Colonic mucosa (tissue), 4 donors: ENCODE measurements at regions not wholly inside any gene's neighbourhood (a gene's known extent, or its start where the extent isn't known, plus 50 kb on each side); places are given as distances from the start of the nearest gene placed in this dataset.

ENCODE experiments used
- DNase-seq: peaks from one replicate; pipeline ENCODE4 v3.0.0-alpha.2; 2020
- H3K27ac ChIP-seq: fragments of 200-600 bp; one replicate; pipeline ENCODE4 v1.8.0; 2021
- H3K27me3 ChIP-seq: fragments of 200-600 bp; one replicate; pipeline ENCODE4 v1.8.0; 2021
- H3K36me3 ChIP-seq: fragments of 200-600 bp; one replicate; pipeline ENCODE4 v1.8.0; 2021
- H3K4me1 ChIP-seq: fragments of 200-600 bp; one replicate; pipeline ENCODE4 v1.8.0; 2021; ENCODE audit warnings: mild to moderate bottlenecking
- H3K4me3 ChIP-seq: fragments of 200-600 bp; one replicate; pipeline ENCODE4 v1.8.0; 2021
- H3K9ac ChIP-seq, 2 donors: one replicate each; pipeline ENCODE4 v1.7.0; 2013; ENCODE audit warnings: control low read depth in 2 of 2, low read depth in 2 of 2, low read length in 2 of 2
- H3K9me3 ChIP-seq: fragments of 200-600 bp; one replicate; pipeline ENCODE4 v1.8.0; 2021
- intact Hi-C: fragments of 100-400 bp; cut with DNase I; formaldehyde crosslinking; loops from one replicate; pipeline ENCODE4 v1.14.1; 2022
- TF ChIP-seq, protein P1 (sequence below): fragments of 200-600 bp; IDR thresholded peaks from one replicate; pipeline ENCODE4 v1.8.0; 2022; ENCODE audit warnings: antibody characterized with exemption, mild to moderate bottlenecking
- donor health status: healthy.
- donor health status: DM: no; HTN: no; CAD: no.
- donor health status: DM: no; HTN: no; CAD: no.

DNA sequence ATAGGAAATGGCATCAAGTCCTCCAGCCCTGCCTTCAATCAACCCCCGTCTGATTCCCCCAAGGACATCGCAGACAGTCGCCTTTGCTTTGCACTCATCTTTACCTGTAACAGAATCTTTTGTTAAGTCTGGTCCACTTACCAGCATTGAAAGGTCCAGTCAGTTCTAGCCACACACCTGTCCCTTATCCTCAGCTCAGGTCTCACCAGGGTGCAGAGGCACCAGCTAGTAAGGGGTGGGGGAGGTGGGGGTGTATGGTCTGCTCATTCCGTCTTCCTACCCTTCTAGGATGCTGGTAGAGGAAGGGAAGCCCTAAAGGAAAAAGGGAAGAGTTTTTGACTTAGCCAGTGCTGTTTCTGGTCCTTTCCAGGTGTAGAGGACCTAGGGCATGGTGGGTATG, 427.7 kb downstream of the MATN1 start:
- Histone ChIP-seq H3K4me1 (no peaks in the 10 kb centered on the region), H3K4me3 (no peak overlapping the region), H3K9ac (no peak overlapping the region), H3K27ac (no peak overlapping the region), H3K9me3 (no peaks in the 10 kb centered on the region), H3K36me3 (no peaks in the 10 kb centered on the region), H3K27me3 (no peaks in the 10 kb centered on the region)
- intact Hi-C loops = no loop called here
- TF ChIP-seq, protein P1, sequence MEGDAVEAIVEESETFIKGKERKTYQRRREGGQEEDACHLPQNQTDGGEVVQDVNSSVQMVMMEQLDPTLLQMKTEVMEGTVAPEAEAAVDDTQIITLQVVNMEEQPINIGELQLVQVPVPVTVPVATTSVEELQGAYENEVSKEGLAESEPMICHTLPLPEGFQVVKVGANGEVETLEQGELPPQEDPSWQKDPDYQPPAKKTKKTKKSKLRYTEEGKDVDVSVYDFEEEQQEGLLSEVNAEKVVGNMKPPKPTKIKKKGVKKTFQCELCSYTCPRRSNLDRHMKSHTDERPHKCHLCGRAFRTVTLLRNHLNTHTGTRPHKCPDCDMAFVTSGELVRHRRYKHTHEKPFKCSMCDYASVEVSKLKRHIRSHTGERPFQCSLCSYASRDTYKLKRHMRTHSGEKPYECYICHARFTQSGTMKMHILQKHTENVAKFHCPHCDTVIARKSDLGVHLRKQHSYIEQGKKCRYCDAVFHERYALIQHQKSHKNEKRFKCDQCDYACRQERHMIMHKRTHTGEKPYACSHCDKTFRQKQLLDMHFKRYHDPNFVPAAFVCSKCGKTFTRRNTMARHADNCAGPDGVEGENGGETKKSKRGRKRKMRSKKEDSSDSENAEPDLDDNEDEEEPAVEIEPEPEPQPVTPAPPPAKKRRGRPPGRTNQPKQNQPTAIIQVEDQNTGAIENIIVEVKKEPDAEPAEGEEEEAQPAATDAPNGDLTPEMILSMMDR = no peak
- no peak for DNase-seq

GRCh38 chr1:30295266-30295665, 428.1 kb downstream of the MATN1 start:
- H3K9me3 ChIP-seq = no peaks in the 10 kb centered on the region
- no peak overlapping the region for H3K27ac ChIP-seq
- intact Hi-C loops = no loop called here
- no peaks in the 10 kb centered on the region for H3K36me3 ChIP-seq
- no peaks in the 10 kb centered on the region for H3K27me3 ChIP-seq
- DNase-seq = no peak
- H3K4me1 ChIP-seq = no peaks in the 10 kb centered on the region
- TF ChIP-seq, protein P1 = no peak
- H3K4me3 ChIP-seq = no peak overlapping the region
- no peak overlapping the region for H3K9ac ChIP-seq

DNA sequence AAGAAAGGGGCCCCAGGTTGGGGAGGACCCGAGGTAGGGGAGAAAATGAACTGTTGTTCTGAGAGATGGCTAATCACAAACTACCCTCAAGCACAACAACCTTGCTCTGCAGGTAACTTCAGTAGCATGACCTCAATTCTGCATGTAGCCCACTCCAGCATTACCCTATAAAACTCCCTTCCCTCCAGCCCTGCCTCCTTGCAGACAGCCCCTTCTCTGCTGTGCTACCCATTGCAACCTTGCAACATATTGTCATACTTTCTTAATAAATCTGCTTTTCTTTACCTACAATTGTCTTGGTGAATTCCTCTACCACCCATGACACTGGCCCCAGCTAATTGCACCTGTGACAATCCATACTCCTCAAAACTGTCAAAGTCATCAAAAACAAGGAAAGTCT, 428.9 kb downstream of the MATN1 start:
- intact Hi-C loops = no loop called here
- H3K27ac ChIP-seq = no peak overlapping the region
- H3K4me3 ChIP-seq = no peak overlapping the region
- H3K9me3 ChIP-seq = no peaks in the 10 kb centered on the region
- no peaks in the 10 kb centered on the region for H3K27me3 ChIP-seq
- TF ChIP-seq, protein P1 = no peak
- peak; percentile 9 for DNase-seq
- no peak overlapping the region for H3K9ac ChIP-seq
- no peaks in the 10 kb centered on the region for H3K36me3 ChIP-seq
- H3K4me1 ChIP-seq = no peaks in the 10 kb centered on the region

DNA sequence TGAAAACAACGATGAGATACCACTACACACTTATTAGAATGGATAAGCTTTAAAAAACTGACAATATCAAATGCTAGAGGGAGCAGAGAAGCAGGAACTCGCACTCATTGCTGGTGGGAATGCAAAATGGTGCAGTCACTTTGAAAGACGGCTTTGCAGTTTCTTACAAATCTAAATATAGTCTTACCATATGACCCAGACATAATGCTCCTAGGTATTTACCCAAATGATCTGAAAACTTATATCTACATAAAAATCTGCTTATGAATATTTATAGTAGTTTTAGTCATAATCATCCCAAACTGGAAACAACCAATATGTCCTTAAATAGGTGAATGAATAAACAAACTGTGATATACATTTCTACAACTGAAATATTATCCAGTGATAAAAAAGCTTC, 430.9 kb downstream of the MATN1 start:
- Histone ChIP-seq H3K4me1 (no peaks in the 10 kb centered on the region), H3K27me3 (no peaks in the 10 kb centered on the region), H3K4me3 (no peak overlapping the region), H3K36me3 (no peaks in the 10 kb centered on the region), H3K9ac (no peak overlapping the region), H3K27ac (no peak overlapping the region), H3K9me3 (no peaks in the 10 kb centered on the region)
- TF ChIP-seq, protein P1 = no peak
- no peak for DNase-seq
- intact Hi-C loops = no loop called here

- H3K4me3 ChIP-seq = no peak overlapping the region
- no peak for DNase-seq
- no peaks in the 10 kb centered on the region for H3K36me3 ChIP-seq
- H3K9me3 ChIP-seq = no peaks in the 10 kb centered on the region
- no peak overlapping the region for H3K9ac ChIP-seq
- no peaks in the 10 kb centered on the region for H3K4me1 ChIP-seq
- intact Hi-C loops = no loop called here
- TF ChIP-seq, protein P1 = no peak
- no peak overlapping the region for H3K27ac ChIP-seq
- H3K27me3 ChIP-seq = no peaks in the 10 kb centered on the region
These were observed 431.9 kb downstream of the MATN1 start for GRCh38 chr1:30291526-30291925.

DNA sequence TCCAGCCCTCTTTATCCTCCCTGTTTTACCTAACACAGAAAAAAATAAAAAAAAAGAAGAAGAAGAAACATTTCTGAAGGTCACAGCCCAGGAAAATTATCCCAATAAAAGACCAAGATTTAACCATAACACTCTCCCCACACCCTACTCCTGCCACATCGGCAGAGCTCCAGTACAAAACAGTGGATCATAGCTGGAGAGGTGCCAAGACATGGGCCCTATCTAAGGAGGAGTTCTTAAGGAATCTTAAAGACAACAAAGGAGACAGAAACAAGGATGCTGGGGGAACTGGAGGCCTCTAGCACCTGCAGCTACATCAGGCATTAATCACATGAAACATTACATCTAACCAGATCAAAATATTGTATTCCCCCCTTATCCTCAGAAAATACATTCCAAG, 432.8 kb downstream of the MATN1 start:
- DNase-seq = peak; percentile 9
- intact Hi-C loops = no loop called here
- TF ChIP-seq, protein P1 = no peak
- H3K9ac ChIP-seq = no peak overlapping the region
- H3K27ac ChIP-seq = no peak overlapping the region
- no peaks in the 10 kb centered on the region for H3K9me3 ChIP-seq
- H3K27me3 ChIP-seq = no peaks in the 10 kb centered on the region
- H3K36me3 ChIP-seq = no peaks in the 10 kb centered on the region
- no peak overlapping the region for H3K4me3 ChIP-seq
- no peaks in the 10 kb centered on the region for H3K4me1 ChIP-seq
